Right cardiac atrium (tissue), 5 donors: ENCODE measurements at regions not wholly inside any gene's neighbourhood (a gene's known extent, or its start where the extent isn't known, plus 50 kb on each side); places are given as distances from the start of the nearest gene placed in this dataset.
"Not testable (repeated sequence)": the region's sequence is repeated elsewhere in the genome, so short reads cannot be mapped to it uniquely, and the experiment has no call there.

Experiments
- ATAC-seq, 2 donors: fragments of 200-7000 bp; cut with Tn5 transposase; one replicate each; pipeline versions ENCODE4 v1.8.0 to v1.9.1; 2020; ENCODE audit warnings: moderate library complexity in 2 of 2, mild to moderate bottlenecking in 1 of 2
- DNase-seq, 3 donors: peaks; one replicate each; pipeline ENCODE4 v3.0.0-alpha.2; 2020
- H3K27ac ChIP-seq: one replicate; pipeline ENCODE4 v1.5.1; 2013; ENCODE audit warnings: mild to moderate bottlenecking, low read length, control low read depth, moderate library complexity
- H3K27me3 ChIP-seq: one replicate; pipeline ENCODE4 v1.6.1; 2013; ENCODE audit not compliant: control insufficient read depth, insufficient read depth
- H3K4me1 ChIP-seq: one replicate; pipeline ENCODE4 v1.6.1; 2013; ENCODE audit warnings: low read length; ENCODE audit not compliant: control insufficient read depth, insufficient read depth
- H3K4me3 ChIP-seq: one replicate; pipeline ENCODE4 v1.5.1; 2013; ENCODE audit warnings: low read length, control low read depth
- H3K9me3 ChIP-seq: one replicate; pipeline ENCODE4 v1.6.1; 2013; ENCODE audit warnings: low read length; ENCODE audit not compliant: control insufficient read depth
- WGBS: extraction: QIAGEN DNeasy Blood & Tissue Kit; methylation state at CpG from one replicate; pipeline ENCODE4 v1.1.7; 2013; 5-methylcytosine and 5-hydroxymethylcytosine counted together
- intact Hi-C, 4 donors: fragments of 100-400 bp; cut with DNase I; formaldehyde crosslinking; loops; one replicate each; pipeline versions ENCODE4 v1.11.0 to v1.14.0; 2022 to 2023
- donor health status: healthy with polysubstance abuse.
- donor health status: DM: no; HTN: yes; CAD: no.
- donor health status: DM: no; HTN: no; CAD: no.
- donor health status: DM: no; HTN: yes; CAD: no; lungs with severe emphysema.
- donor health status: DM: yes; HTN: yes; CAD: no.

- WGBS: 44% methylated on average over 1 of the region's 1 CpG
- no peak for DNase-seq
Observed at GRCh38 chr14:27686137-27686536, 1080.5 kb upstream of the FOXG1 start.

GRCh38 chr14:27688841-27689444, 1077.6 kb upstream of the FOXG1 start:
- H3K4me1 ChIP-seq: no peaks in the 10 kb centered on the region
- no peaks in the 10 kb centered on the region for H3K9me3 ChIP-seq
- H3K4me3 ChIP-seq: no peak overlapping the region
- ATAC-seq (no peak), DNase-seq (no peak)
- WGBS: 79% methylated on average over 8 of the region's 8 CpGs
- no peak overlapping the region for H3K27ac ChIP-seq
- intact Hi-C loops: no loop called here
- H3K27me3 ChIP-seq: no peaks in the 10 kb centered on the region

More at GRCh38 chr14:27686137-27686536, 1080.5 kb upstream of the FOXG1 start:
- intact Hi-C loops: no loop called here
- no peak overlapping the region for H3K27ac ChIP-seq
- H3K9me3 ChIP-seq: no peaks in the 10 kb centered on the region
- no peaks in the 10 kb centered on the region for H3K27me3 ChIP-seq
- no peaks in the 10 kb centered on the region for H3K4me1 ChIP-seq
- no peak for ATAC-seq
- no peak overlapping the region for H3K4me3 ChIP-seq

- no peaks in the 10 kb centered on the region for H3K9me3 ChIP-seq
- intact Hi-C loops: no loop called here
- H3K27me3 ChIP-seq: no peaks in the 10 kb centered on the region
- DNase-seq: no peak
- H3K27ac ChIP-seq: no peak overlapping the region
- H3K4me1 ChIP-seq: no peaks in the 10 kb centered on the region
- ATAC-seq: no peak
- 79% methylated on average over 2 of the region's 2 CpGs for WGBS
- no peak overlapping the region for H3K4me3 ChIP-seq
Observed at GRCh38 chr14:27712364-27712763, 1054.2 kb upstream of the FOXG1 start.

- no peaks in the 10 kb centered on the region for H3K4me1 ChIP-seq
- no peaks in the 10 kb centered on the region for H3K27me3 ChIP-seq
- DNase-seq: no peak
- no peak overlapping the region for H3K4me3 ChIP-seq
- no peaks in the 10 kb centered on the region for H3K9me3 ChIP-seq
- ATAC-seq: no peak
- intact Hi-C loops: no loop called here
- no peak overlapping the region for H3K27ac ChIP-seq
Observed at GRCh38 chr14:27715561-27715960, 1051.0 kb upstream of the FOXG1 start.

GRCh38 chr14:27721760-27722159, 1044.8 kb upstream of the FOXG1 start:
- no peaks in the 10 kb centered on the region for H3K4me1 ChIP-seq
- H3K9me3 ChIP-seq: no peaks in the 10 kb centered on the region
- no peak for DNase-seq
- no peak for ATAC-seq
- H3K27ac ChIP-seq: no peak overlapping the region
- H3K27me3 ChIP-seq: no peaks in the 10 kb centered on the region
- intact Hi-C loops: no loop called here
- H3K4me3 ChIP-seq: no peak overlapping the region

- intact Hi-C loops: no loop called here
- Histone ChIP-seq H3K9me3 (no peaks in the 10 kb centered on the region), H3K4me1 (no peaks in the 10 kb centered on the region), H3K27me3 (no peaks in the 10 kb centered on the region), H3K27ac (no peak overlapping the region), H3K4me3 (no peak overlapping the region)
- ATAC-seq (no peak), DNase-seq (no peak)
- 77% methylated on average over 4 of the region's 4 CpGs for WGBS
Observed at GRCh38 chr14:27725482-27725881, 1041.1 kb upstream of the FOXG1 start.

- WGBS: 69% methylated on average over 2 of the region's 2 CpGs
- ATAC-seq: no peak
- DNase-seq: no peak
- no peaks in the 10 kb centered on the region for H3K4me1 ChIP-seq
- no peaks in the 10 kb centered on the region for H3K27me3 ChIP-seq
- H3K9me3 ChIP-seq: no peaks in the 10 kb centered on the region
- no peak overlapping the region for H3K4me3 ChIP-seq
- no peak overlapping the region for H3K27ac ChIP-seq
- intact Hi-C loops: no loop called here
Observed at GRCh38 chr14:27727251-27727770, 1039.3 kb upstream of the FOXG1 start.

- ATAC-seq: no peak
- no peak overlapping the region for H3K27ac ChIP-seq
- no peaks in the 10 kb centered on the region for H3K4me1 ChIP-seq
Observed at GRCh38 chr14:27730204-27730603, 1036.4 kb upstream of the FOXG1 start.

GRCh38 chr14:27739657-27740156, 1026.9 kb upstream of the FOXG1 start:
- Histone ChIP-seq H3K4me1 (no peaks in the 10 kb centered on the region), H3K27ac (no peak overlapping the region), H3K9me3 (no peaks in the 10 kb centered on the region), H3K27me3 (no peaks in the 10 kb centered on the region), H3K4me3 (no peak overlapping the region)
- intact Hi-C loops: loop anchor here in 1 of 4 donors (5.0 kb wide), 1 partner anchor 133 kb away; no protein-coding TSS in a partner anchor
- 73% methylated on average over 1 of the region's 1 CpG for WGBS
- no peak for ATAC-seq
- no peak for DNase-seq

More at GRCh38 chr14:27730204-27730603, 1036.4 kb upstream of the FOXG1 start:
- Histone ChIP-seq H3K4me3 (no peak overlapping the region), H3K9me3 (no peaks in the 10 kb centered on the region), H3K27me3 (no peaks in the 10 kb centered on the region)
- no peak for DNase-seq
- intact Hi-C loops: no loop called here
- WGBS: 50% methylated on average over 5 of the region's 5 CpGs

GRCh38 chr14:27750114-27750513, 1016.5 kb upstream of the FOXG1 start:
- H3K27me3 ChIP-seq: no peaks in the 10 kb centered on the region
- intact Hi-C loops: no loop called here
- no peaks in the 10 kb centered on the region for H3K9me3 ChIP-seq
- DNase-seq (no peak), ATAC-seq (no peak)
- no peak overlapping the region for H3K4me3 ChIP-seq
- no peak overlapping the region for H3K27ac ChIP-seq
- H3K4me1 ChIP-seq: no peaks in the 10 kb centered on the region
- WGBS: 68% methylated on average over 4 of the region's 4 CpGs

- H3K27me3 ChIP-seq, H3K9me3 ChIP-seq, intact Hi-C loops, DNase-seq, H3K27ac ChIP-seq, H3K4me3 ChIP-seq, ATAC-seq, H3K4me1 ChIP-seq: not testable (repeated sequence)
- WGBS: 89% methylated on average over 4 of the region's 4 CpGs
Observed at GRCh38 chr14:27757642-27758041, 1008.9 kb upstream of the FOXG1 start.

- H3K27ac ChIP-seq, ATAC-seq, H3K27me3 ChIP-seq, intact Hi-C loops, H3K4me3 ChIP-seq, H3K9me3 ChIP-seq, DNase-seq, H3K4me1 ChIP-seq: not testable (repeated sequence)
- WGBS: 51% methylated on average over 4 of the region's 4 CpGs
Observed at GRCh38 chr14:27760367-27760766, 1006.2 kb upstream of the FOXG1 start.
